Activated T-cell treated with anti-CD3 and anti-CD28 coated beads, Interleukin-2, amount 50 U/mL, for 4 hours (primary cell): ENCODE measurements at regions not wholly inside any gene's neighbourhood (a gene's known extent, or its start where the extent isn't known, plus 50 kb on each side); places are given as distances from the start of the nearest gene placed in this dataset.

Source experiments
- ATAC-seq, 2 donors: fragments of 200-7000 bp; cut with Tn5 transposase; one replicate each; pipeline ENCODE4 v1.10.0; 2021
- DNase-seq: peaks from one replicate; pipeline ENCODE4 v3.0.0-alpha.2; 2020
- H3K27me3 Mint-ChIP-seq: one replicate; pipeline ENCODE4 v1.8.0; 2021; ENCODE audit warnings: low read depth, mixed read lengths
- H3K36me3 Mint-ChIP-seq: one replicate; pipeline ENCODE4 v1.8.0; 2022; ENCODE audit warnings: mixed read lengths; ENCODE audit not compliant: insufficient read depth
- H3K4me1 Mint-ChIP-seq: one replicate; pipeline ENCODE4 v1.8.0; 2021; ENCODE audit warnings: low read depth, mixed read lengths
- H3K4me3 Mint-ChIP-seq: one replicate; pipeline ENCODE4 v1.8.0; 2021; ENCODE audit warnings: mild to moderate bottlenecking, moderate library complexity, mixed read lengths
- H3K9me3 Mint-ChIP-seq: one replicate; pipeline ENCODE4 v1.8.0; 2021; ENCODE audit warnings: mixed read lengths

DNA sequence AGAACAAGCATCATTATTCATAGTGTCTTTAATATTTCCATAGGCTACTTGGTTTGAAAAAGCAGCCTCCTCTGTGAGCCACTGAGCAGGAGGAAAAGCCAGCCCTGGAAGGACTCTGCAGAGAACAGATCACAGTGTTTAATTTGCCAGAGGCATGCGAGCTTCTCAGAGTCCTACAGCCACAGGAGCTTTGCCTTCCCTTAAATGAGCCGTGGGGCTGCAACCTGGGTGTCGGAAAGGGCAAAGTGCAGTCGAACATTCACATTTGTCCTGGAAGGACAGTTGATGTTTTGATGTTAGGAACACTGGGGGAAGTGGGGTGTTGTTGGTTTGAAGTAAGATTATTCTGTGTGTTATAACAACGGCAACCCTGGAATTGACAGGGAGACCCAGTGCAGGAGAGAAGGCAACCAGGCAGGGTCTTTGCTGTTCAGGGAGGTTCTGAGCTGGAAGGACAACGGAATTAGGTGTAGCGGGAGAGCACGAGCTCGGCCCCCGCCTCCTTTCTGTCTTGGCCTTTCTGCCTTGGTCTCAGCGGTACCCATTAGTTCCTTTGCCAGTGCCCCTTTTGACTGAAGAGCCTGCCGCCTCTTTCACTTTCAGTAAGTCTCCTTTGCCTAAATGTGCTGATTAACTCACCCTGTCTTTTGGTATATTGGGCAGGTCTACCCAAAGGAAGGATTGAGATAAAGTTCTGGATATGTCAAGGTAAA, 192.3 kb upstream of the PITRM1 start:
- no peak for DNase-seq

GRCh38 chr10:3363311-3364045, 190.9 kb upstream of the PITRM1 start:
- Mint-ChIP-seq H3K9me3 (peaks cover 13% of the 10 kb centered on the region), H3K36me3 (peaks cover 1% of the 10 kb centered on the region), H3K4me3 (no peak overlapping the region), H3K4me1 (peaks cover 2% of the 10 kb centered on the region), H3K27me3 (peaks cover 3% of the 10 kb centered on the region)
- no peak for DNase-seq
- no peak for ATAC-seq

More for the DNA sequence above, 192.3 kb upstream of the PITRM1 start:
- peaks cover 11% of the 10 kb centered on the region for H3K9me3 Mint-ChIP-seq
- peaks cover 1% of the 10 kb centered on the region for H3K36me3 Mint-ChIP-seq
- peaks cover 2% of the 10 kb centered on the region for H3K4me1 Mint-ChIP-seq
- ATAC-seq, result no peak
- peaks cover 3% of the 10 kb centered on the region for H3K27me3 Mint-ChIP-seq
- H3K4me3 Mint-ChIP-seq, result no peak overlapping the region

DNA sequence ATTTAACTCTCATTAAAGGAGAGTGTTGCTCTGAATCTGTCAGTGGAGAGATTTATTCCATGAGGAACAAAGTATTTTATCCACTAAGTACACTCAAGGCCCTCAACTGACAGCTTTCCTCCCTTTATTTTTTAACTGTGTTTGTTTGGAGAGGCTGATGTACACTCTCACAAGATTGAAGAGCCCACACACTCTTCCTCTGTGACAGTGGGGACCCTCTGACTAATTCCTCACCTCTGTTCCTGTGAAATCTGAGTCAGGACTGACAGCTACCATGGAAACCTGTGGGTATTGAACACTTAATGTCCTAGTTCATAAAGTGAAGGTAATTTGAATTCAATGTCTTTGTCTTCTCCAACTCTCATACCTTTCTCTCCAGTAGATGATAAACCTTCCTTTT, 189.8 kb upstream of the PITRM1 start:
- ATAC-seq (peak; percentile 65 to 69), DNase-seq (no peak)
- Mint-ChIP-seq H3K9me3 (peaks cover 17% of the 10 kb centered on the region), H3K4me1 (peaks cover 2% of the 10 kb centered on the region), H3K4me3 (no peak overlapping the region), H3K27me3 (peaks cover 3% of the 10 kb centered on the region), H3K36me3 (peaks cover 1% of the 10 kb centered on the region)

DNA sequence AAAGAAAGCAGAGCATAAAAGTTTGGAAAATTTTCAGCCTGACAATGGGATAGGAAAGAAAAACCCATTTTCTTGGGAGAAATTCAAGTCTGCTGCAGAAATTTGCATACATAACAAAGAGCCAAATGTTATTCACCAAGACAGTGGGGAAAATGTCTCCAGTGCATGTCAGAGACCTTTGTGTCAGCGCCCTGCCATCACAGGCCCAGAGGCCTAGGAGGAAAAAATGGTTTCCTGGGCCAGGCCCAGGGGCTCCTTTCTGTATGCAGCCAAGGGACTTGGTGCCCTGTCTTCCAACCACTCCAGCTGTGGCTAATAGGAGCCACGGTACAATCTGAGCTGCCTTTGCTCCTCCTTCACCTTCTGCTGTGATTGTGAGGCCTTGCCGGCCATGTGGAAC, 189.1 kb upstream of the PITRM1 start:
- peaks cover 1% of the 10 kb centered on the region for H3K36me3 Mint-ChIP-seq
- peaks cover 2% of the 10 kb centered on the region for H3K4me1 Mint-ChIP-seq
- no peak overlapping the region for H3K4me3 Mint-ChIP-seq
- no peak for DNase-seq
- H3K27me3 Mint-ChIP-seq, result peaks cover 2% of the 10 kb centered on the region
- ATAC-seq, result no peak
- H3K9me3 Mint-ChIP-seq, result peaks cover 17% of the 10 kb centered on the region

DNA sequence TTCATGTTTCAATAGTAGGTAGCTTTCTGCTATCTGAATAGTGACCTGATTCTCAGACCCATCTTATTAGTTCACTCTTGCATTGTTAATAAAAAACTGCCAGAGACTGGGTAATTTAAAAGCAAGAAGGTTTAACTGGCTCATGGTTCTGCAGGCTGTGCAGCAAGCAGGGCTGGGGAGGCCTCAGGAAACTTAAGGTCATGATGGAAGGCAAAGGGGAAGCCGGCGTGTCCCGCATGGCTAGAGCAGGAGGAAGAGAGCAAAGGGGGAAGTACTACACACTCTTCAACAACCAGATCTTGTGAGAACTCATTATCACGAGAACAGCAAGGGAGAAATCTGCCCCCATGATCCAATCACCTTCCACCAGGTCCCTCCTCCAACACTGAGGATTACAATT, 185.2 kb upstream of the PITRM1 start:
- Mint-ChIP-seq H3K27me3 (peaks cover 2% of the 10 kb centered on the region), H3K36me3 (peaks cover 1% of the 10 kb centered on the region), H3K4me1 (peaks cover 2% of the 10 kb centered on the region), H3K9me3 (peaks cover 17% of the 10 kb centered on the region), H3K4me3 (no peak overlapping the region)
- ATAC-seq (no peak), DNase-seq (no peak)

GRCh38 chr10:3355536-3355935, 183.0 kb upstream of the PITRM1 start:
- Mint-ChIP-seq H3K4me3 (no peak overlapping the region), H3K36me3 (no peaks in the 10 kb centered on the region), H3K27me3 (peaks cover 6% of the 10 kb centered on the region), H3K4me1 (peaks cover 3% of the 10 kb centered on the region), H3K9me3 (peaks cover 8% of the 10 kb centered on the region)
- no peak for DNase-seq
- ATAC-seq, result no peak

DNA sequence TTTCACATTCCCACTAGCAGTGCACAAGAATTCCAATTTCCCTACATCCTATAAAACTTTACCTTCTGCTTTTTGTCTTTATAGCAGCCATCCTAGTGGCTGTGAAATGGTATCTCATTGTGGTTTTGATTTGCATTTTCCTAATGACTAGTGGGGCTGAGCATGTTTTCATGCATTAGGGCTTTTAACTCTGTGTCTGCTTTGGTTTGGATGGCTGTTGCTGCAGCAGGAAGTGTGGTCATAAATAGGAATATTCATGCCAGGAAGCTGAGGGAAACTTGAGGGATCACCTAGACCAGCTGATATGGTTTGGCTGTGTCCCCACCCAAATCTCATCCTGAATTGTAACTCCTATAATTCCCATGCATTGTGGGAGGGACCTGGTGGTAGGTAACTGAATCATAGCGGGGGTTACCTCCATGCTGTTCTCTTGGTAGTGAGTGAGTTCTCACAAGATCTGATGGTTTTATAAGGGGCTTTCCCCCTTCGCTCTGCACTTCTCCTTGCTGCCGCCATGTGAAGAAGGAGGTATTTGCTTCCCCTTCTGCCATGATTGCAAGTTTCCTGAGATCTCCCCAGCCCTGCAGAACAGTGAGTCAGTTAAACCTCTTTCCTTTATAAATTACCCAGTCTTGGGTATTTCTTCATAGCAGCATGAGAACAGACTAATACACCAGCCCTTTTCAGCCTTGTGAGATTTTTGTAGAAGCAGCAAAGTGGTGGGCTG, 181.8 kb upstream of the PITRM1 start:
- Mint-ChIP-seq H3K4me1 (peaks cover 3% of the 10 kb centered on the region), H3K27me3 (peaks cover 11% of the 10 kb centered on the region), H3K4me3 (no peak overlapping the region), H3K36me3 (no peaks in the 10 kb centered on the region), H3K9me3 (peaks cover 6% of the 10 kb centered on the region)
- ATAC-seq, result peak in 1 of 2 donors; percentile 23
- DNase-seq, result no peak

DNA sequence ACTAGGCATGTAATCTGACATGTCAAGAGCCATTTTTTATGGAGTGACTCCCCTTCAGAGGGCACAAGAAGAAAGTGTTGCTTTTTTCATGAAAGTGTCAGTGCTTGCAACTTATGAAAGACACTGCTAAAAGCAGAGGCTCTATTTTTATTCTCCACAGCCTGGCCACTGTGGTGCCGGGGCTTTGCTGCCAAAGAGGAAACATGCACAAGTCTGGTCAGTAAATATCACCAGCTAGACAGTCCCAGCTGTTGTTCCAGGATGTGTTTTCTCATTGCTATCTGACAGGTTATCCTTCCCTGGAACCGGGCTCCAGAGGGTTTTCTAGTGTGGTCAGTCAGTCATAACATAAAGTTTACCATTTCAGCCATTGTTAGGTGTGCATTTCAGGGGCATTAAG, 180.7 kb upstream of the PITRM1 start:
- H3K36me3 Mint-ChIP-seq, result no peaks in the 10 kb centered on the region
- H3K4me3 Mint-ChIP-seq, result no peak overlapping the region
- DNase-seq (no peak), ATAC-seq (no peak)
- H3K27me3 Mint-ChIP-seq, result peaks cover 11% of the 10 kb centered on the region
- H3K9me3 Mint-ChIP-seq, result peaks cover 1% of the 10 kb centered on the region
- H3K4me1 Mint-ChIP-seq, result peaks cover 3% of the 10 kb centered on the region

DNA sequence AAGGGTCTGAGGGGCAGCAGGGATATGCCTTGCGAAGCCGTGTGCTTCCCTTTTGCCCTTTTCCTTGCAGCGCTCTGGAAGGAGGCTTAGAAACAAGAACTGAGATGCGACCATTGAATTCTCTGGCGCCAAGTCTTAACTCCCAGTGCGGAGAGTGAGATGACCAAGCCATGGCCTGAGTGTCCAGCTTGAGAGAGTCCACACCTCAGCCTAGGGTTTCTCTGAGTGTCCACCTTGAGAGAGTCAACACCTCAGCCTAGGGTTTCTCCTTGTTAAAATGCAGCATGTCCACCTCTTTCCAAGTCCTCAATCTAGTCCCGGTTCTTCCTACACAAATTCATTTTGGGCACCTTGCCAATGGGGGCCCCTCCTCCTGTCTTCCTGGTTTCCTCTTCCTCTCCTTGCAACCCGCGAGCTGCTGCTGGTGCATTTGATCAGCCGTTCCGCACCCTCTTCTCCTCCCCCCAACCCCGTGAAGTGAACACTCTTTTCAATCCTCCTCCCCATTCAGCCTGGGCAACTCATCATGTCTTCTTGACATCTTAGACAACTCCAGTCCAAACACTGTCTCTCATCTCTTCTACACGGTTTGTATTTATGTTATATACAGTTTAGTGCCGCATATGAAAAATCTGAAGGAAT, 178.2 kb upstream of the PITRM1 start:
- H3K4me1 Mint-ChIP-seq, result peaks cover 3% of the 10 kb centered on the region
- H3K4me3 Mint-ChIP-seq, result no peak overlapping the region
- H3K9me3 Mint-ChIP-seq, result no peaks in the 10 kb centered on the region
- ATAC-seq, result no peak
- peaks cover 22% of the 10 kb centered on the region for H3K27me3 Mint-ChIP-seq
- H3K36me3 Mint-ChIP-seq, result no peaks in the 10 kb centered on the region
- no peak for DNase-seq

DNA sequence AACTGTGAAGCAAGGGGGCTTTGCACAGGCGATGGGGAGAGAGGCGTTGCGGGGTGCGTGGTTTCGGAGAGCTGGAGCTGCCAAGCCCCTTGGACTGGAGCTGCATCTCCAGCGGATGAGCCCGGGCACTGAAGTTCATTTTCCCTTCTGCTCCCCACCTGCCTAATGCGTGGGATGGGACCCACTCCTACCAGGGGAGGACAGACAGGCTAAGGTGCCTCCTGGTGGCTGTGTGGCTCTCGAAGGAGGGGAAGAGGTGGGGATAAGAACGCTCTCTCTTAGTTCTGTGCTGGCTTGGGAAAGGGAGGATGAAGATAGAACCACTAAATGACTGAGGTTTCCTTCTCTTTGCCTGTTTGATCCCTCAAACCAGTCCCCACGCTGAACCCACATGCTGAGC, 177.6 kb upstream of the PITRM1 start:
- Mint-ChIP-seq H3K9me3 (no peaks in the 10 kb centered on the region), H3K27me3 (peaks cover 27% of the 10 kb centered on the region), H3K4me1 (peaks cover 3% of the 10 kb centered on the region), H3K4me3 (no peak overlapping the region), H3K36me3 (no peaks in the 10 kb centered on the region)
- DNase-seq (no peak), ATAC-seq (no peak)

DNA sequence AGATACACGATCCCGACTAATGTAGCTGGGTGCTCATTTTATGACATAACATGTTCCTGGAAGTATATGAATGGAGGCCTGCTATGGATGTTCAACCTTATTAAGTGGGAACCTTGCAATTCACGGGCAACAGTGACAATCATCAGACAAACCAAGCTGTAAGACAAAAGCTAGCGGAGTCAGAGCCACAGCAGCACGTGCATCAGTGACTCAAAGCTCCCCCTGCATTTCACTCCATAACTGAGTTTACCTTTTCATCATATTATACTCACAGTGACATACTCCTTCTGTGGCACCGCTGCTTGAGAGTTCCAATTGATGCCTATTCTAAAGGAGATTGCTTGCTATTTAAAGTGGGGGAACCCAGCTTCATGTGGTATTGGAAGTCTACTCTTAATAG, 176.0 kb upstream of the PITRM1 start:
- peaks cover 3% of the 10 kb centered on the region for H3K4me1 Mint-ChIP-seq
- H3K36me3 Mint-ChIP-seq, result no peaks in the 10 kb centered on the region
- DNase-seq (no peak), ATAC-seq (no peak)
- no peaks in the 10 kb centered on the region for H3K9me3 Mint-ChIP-seq
- no peak overlapping the region for H3K4me3 Mint-ChIP-seq
- H3K27me3 Mint-ChIP-seq, result peaks cover 30% of the 10 kb centered on the region

DNA sequence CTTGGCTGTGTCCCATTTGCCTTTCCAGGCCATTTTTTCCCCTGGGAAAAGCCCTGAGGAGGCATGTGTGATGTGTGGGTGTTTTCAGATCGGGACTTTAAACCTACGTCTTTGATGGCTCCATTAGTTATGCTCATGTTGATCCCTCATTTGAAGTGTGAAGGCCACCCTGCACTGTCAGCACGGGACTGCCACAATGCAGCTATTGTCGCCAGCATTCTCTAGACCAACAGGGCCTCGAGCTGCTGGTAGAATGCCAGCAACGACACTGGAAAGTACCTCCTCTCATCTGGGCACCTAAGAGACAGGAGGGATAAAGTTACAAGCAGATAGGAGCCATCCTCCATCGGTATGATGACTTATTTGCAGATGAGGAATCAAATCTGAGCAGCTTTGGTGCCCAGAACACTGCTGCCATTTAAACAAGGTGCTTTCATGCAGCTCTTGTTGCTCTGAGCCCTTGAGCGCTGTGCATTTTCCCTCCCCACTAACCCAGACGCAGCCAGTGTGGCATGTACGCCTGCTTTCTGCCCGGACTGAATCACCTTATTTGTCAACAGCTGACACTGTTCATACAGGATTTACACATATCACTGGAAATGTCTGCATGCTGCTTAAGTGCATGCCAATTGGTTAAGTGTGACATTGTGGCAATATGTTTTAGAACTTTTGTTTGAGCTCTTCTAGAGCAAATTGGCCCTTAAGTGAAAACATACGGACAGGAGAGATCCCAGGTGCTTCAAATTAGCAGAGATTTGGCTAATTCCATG, 175.0 kb upstream of the PITRM1 start:
- no peak for ATAC-seq
- Mint-ChIP-seq H3K4me1 (peaks cover 3% of the 10 kb centered on the region), H3K4me3 (no peak overlapping the region), H3K9me3 (no peaks in the 10 kb centered on the region), H3K27me3 (peaks cover 30% of the 10 kb centered on the region), H3K36me3 (no peaks in the 10 kb centered on the region)
- no peak for DNase-seq

DNA sequence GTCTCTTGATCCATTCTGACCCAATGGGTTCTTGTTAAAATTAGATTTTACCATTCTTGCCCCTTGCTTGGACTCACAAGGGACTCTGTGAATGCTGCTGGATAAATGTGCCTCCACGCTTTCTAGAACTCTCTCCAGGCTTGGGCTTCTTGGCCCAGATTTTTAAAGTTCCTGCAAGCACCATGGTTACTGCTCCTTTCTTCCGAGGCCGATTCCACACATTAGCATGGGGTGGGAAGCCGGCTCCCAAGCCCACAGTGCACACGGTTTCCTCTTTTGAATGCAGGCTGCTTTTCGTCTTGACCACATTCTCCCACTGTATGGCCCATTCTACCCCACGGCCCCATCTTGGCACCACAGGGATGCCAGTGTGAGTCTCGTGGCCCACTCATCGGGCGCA, 174.3 kb upstream of the PITRM1 start:
- ATAC-seq, result no peak
- Mint-ChIP-seq H3K9me3 (no peaks in the 10 kb centered on the region), H3K4me3 (no peak overlapping the region), H3K27me3 (peaks cover 30% of the 10 kb centered on the region), H3K36me3 (no peaks in the 10 kb centered on the region), H3K4me1 (peaks cover 3% of the 10 kb centered on the region)
- DNase-seq, result no peak

GRCh38 chr10:3342771-3343170, 170.2 kb upstream of the PITRM1 start:
- H3K4me1 Mint-ChIP-seq, result no peaks in the 10 kb centered on the region
- H3K4me3 Mint-ChIP-seq, result no peak overlapping the region
- peaks cover 22% of the 10 kb centered on the region for H3K27me3 Mint-ChIP-seq
- no peak for DNase-seq
- ATAC-seq, result no peak
- H3K36me3 Mint-ChIP-seq, result no peaks in the 10 kb centered on the region
- no peaks in the 10 kb centered on the region for H3K9me3 Mint-ChIP-seq
